Calu3 (cell line): ENCODE measurements at regions not wholly inside any gene's neighbourhood (a gene's known extent, or its start where the extent isn't known, plus 50 kb on each side); places are given as distances from the start of the nearest gene placed in this dataset.
"Not testable (repeated sequence)": the region's sequence is repeated elsewhere in the genome, so short reads cannot be mapped to it uniquely, and the experiment has no call there.

Experiments
- BruUV-seq: library from RNA; stranded (reverse); fragments of 400-500 nt; replicated peaks from 2 replicates; lab custom pipeline; 2021; lab: Mats Ljungman, UMichigan
- CTCF ChIA-PET: fragments of 300-600 bp; sonication (Branson Sonifier 250); formaldehyde crosslinking; loops from one replicate; lab custom pipeline; 2022; ENCODE audit warnings: antibody characterized with exemption; lab: Charles Lee
- DNase-seq: peaks from one replicate; pipeline ENCODE4 v3.0.0; 2022
- H3K27ac Mint-ChIP-seq: one replicate; pipeline ENCODE4 v1.8.0; 2022; ENCODE audit warnings: mixed read lengths; ENCODE audit not compliant: unreplicated experiment
- H3K27me3 Mint-ChIP-seq: one replicate; pipeline ENCODE4 v1.8.0; 2022; ENCODE audit warnings: mixed read lengths; ENCODE audit not compliant: unreplicated experiment
- H3K36me3 Mint-ChIP-seq: one replicate; pipeline ENCODE4 v1.8.0; 2022; ENCODE audit warnings: mild to moderate bottlenecking, moderate library complexity, mixed read lengths; ENCODE audit not compliant: insufficient read depth, unreplicated experiment
- H3K4me1 Mint-ChIP-seq: one replicate; pipeline ENCODE4 v1.8.0; 2022; ENCODE audit warnings: mild to moderate bottlenecking, low read depth, mixed read lengths; ENCODE audit not compliant: unreplicated experiment
- H3K4me3 Mint-ChIP-seq: one replicate; pipeline ENCODE4 v1.8.0; 2022; ENCODE audit warnings: mild to moderate bottlenecking, low read depth, moderate library complexity, mixed read lengths; ENCODE audit not compliant: unreplicated experiment
- H3K9me3 Mint-ChIP-seq: one replicate; pipeline ENCODE4 v1.8.0; 2022; ENCODE audit warnings: low read depth, mixed read lengths; ENCODE audit not compliant: unreplicated experiment
- intact Hi-C: fragments of 100-400 bp; cut with micrococcal nuclease; formaldehyde crosslinking; loops from one replicate; pipeline ENCODE4 v1.10.0; 2022; ENCODE audit not compliant: unreplicated experiment
- TF ChIP-seq, protein P1 (sequence below): fragments of 200-600 bp; IDR thresholded peaks from one replicate; pipeline ENCODE4 v1.8.0; 2022; ENCODE audit warnings: antibody characterized with exemption; ENCODE audit not compliant: unreplicated experiment

- DNase-seq: no peak
- CTCF ChIA-PET: no interaction called here
- intact Hi-C loops: no loop called here
- no TSS peak for BruUV-seq
- Mint-ChIP-seq H3K9me3 (peaks cover 6% of the 10 kb centered on the region), H3K4me1 (no peaks in the 10 kb centered on the region), H3K27ac (no peak overlapping the region), H3K4me3 (no peak overlapping the region), H3K36me3 (no peaks in the 10 kb centered on the region), H3K27me3 (no peaks in the 10 kb centered on the region)
- TF ChIP-seq, protein P1, sequence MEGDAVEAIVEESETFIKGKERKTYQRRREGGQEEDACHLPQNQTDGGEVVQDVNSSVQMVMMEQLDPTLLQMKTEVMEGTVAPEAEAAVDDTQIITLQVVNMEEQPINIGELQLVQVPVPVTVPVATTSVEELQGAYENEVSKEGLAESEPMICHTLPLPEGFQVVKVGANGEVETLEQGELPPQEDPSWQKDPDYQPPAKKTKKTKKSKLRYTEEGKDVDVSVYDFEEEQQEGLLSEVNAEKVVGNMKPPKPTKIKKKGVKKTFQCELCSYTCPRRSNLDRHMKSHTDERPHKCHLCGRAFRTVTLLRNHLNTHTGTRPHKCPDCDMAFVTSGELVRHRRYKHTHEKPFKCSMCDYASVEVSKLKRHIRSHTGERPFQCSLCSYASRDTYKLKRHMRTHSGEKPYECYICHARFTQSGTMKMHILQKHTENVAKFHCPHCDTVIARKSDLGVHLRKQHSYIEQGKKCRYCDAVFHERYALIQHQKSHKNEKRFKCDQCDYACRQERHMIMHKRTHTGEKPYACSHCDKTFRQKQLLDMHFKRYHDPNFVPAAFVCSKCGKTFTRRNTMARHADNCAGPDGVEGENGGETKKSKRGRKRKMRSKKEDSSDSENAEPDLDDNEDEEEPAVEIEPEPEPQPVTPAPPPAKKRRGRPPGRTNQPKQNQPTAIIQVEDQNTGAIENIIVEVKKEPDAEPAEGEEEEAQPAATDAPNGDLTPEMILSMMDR: no peak
These were observed 934.5 kb downstream of the TMEM121 start for GRCh38 chr14:106460916-106461315.

- H3K4me3 Mint-ChIP-seq, H3K4me1 Mint-ChIP-seq, H3K36me3 Mint-ChIP-seq, DNase-seq, intact Hi-C loops, H3K9me3 Mint-ChIP-seq, H3K27ac Mint-ChIP-seq, BruUV-seq: not testable (repeated sequence)
- CTCF ChIA-PET: interaction anchor here (0.5 to 1.1 kb wide), 3 partner anchors 52 to 413 kb away, joined by 3 to 6 read pairs (median 4); no protein-coding TSS in a partner anchor
- H3K27me3 Mint-ChIP-seq: peaks cover 23% of the 10 kb centered on the region
These were observed 940.1 kb downstream of the TMEM121 start for GRCh38 chr14:106466483-106466882.

DNA sequence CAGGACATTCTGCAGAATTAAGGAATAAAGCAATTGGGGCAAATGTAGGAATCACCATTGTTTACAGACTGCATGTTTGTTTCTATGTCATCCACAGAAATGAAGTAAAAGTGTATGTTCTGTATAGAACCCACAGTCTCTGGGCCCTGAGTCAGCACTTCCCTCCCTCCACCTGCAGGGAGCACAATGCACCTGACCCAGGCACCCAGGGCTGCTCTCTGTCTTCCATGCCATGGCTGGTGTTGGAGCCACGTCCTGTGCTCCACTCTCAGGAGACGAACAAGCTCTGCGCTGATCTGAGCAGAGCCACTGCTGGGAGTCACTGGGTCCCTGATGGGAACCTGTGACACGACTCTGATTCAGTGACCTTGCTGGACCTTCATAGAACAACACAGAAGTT is 942.5 kb downstream of the TMEM121 start:
- H3K9me3 Mint-ChIP-seq, intact Hi-C loops, H3K4me1 Mint-ChIP-seq, H3K4me3 Mint-ChIP-seq, H3K36me3 Mint-ChIP-seq, DNase-seq, H3K27ac Mint-ChIP-seq, BruUV-seq: not testable (repeated sequence)
- CTCF ChIA-PET: interaction anchor here (1.6 kb wide), 1 partner anchor 260 kb away, joined by 8 read pairs; no protein-coding TSS in a partner anchor
- peaks cover 23% of the 10 kb centered on the region for H3K27me3 Mint-ChIP-seq

DNA sequence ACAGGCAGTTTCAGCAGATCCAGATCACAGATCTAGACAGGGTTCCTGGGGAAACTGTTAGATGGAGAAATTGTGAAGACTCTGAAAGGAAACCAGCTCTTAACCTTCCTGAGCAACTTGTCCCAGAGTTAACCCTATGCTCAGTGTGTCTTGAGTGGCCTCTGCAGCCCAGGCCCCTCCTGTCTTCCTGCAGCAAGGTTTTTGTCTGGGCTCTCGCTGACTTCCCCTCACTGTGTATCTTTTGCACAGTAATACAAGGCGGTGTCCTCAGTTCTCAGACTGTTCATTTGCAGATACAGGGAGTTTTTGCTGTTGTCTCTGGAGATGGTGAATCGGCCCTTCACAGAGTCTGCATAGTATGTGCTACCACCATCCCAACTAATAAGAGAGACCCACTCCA is 943.6 kb downstream of the TMEM121 start:
- H3K4me1 Mint-ChIP-seq, CTCF ChIA-PET, H3K27ac Mint-ChIP-seq, H3K36me3 Mint-ChIP-seq, BruUV-seq, H3K9me3 Mint-ChIP-seq, H3K4me3 Mint-ChIP-seq, DNase-seq, intact Hi-C loops: not testable (repeated sequence)
- H3K27me3 Mint-ChIP-seq: peaks cover 23% of the 10 kb centered on the region

- H3K4me1 Mint-ChIP-seq, CTCF ChIA-PET, H3K9me3 Mint-ChIP-seq, H3K27me3 Mint-ChIP-seq, H3K36me3 Mint-ChIP-seq, DNase-seq, H3K27ac Mint-ChIP-seq, BruUV-seq, intact Hi-C loops, H3K4me3 Mint-ChIP-seq: not testable (repeated sequence)
These were observed 948.1 kb downstream of the TMEM121 start for GRCh38 chr14:106474261-106475028.

GRCh38 chr14:106475214-106475613 is 948.8 kb downstream of the TMEM121 start:
- DNase-seq, H3K4me3 Mint-ChIP-seq, CTCF ChIA-PET, H3K4me1 Mint-ChIP-seq, intact Hi-C loops, H3K27me3 Mint-ChIP-seq, BruUV-seq, H3K27ac Mint-ChIP-seq, H3K36me3 Mint-ChIP-seq, H3K9me3 Mint-ChIP-seq: not testable (repeated sequence)

DNA sequence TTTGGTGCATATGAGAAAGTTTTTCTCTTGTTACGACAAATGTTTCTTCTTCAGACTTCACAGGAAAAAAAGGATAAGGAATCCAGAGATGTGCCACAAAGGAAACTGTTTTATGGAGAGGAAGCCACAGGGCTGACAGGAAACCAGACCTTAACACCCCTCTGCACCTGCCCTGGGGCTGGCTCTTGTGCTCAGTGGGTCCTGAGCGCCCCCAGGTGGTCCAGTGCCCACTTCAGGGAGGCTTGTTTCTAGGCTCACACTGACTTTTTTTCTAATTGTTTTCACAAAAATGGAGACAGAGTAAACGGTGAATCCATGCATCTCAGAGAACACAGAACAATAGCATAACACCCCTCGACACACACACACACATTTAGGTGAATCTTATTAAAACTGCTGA is 951.2 kb downstream of the TMEM121 start:
- BruUV-seq, H3K27ac Mint-ChIP-seq, intact Hi-C loops, H3K4me1 Mint-ChIP-seq, H3K36me3 Mint-ChIP-seq, H3K4me3 Mint-ChIP-seq, CTCF ChIA-PET, H3K27me3 Mint-ChIP-seq, H3K9me3 Mint-ChIP-seq, DNase-seq: not testable (repeated sequence)

DNA sequence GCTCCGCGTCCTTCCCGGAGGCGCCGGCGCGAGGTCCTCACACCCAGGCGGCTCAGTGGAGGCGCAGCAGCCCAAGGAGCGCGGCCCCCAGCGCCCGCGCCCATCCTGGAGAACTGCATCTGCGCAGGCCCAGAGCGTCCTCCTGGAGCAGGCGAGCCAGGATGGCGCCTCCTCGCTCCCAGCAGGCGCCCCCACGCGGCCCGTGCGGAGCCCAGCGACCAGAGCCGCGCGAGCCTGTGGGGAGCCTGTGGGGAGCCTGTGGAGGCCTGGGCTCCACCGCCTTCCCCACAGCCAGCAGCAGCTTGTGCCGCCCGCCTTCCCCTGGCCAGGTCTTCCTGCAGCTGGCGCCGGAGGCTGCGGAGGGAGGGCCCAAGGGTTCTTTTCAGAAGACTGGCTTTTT is 953.9 kb downstream of the TMEM121 start:
- H3K4me1 Mint-ChIP-seq, DNase-seq, H3K27ac Mint-ChIP-seq, H3K36me3 Mint-ChIP-seq, intact Hi-C loops, H3K27me3 Mint-ChIP-seq, CTCF ChIA-PET, H3K4me3 Mint-ChIP-seq, H3K9me3 Mint-ChIP-seq, BruUV-seq: not testable (repeated sequence)

GRCh38 chr14:106482213-106482612 is 955.8 kb downstream of the TMEM121 start:
- CTCF ChIA-PET, H3K36me3 Mint-ChIP-seq, H3K4me3 Mint-ChIP-seq, intact Hi-C loops, BruUV-seq, H3K27ac Mint-ChIP-seq, H3K9me3 Mint-ChIP-seq, H3K27me3 Mint-ChIP-seq, DNase-seq, H3K4me1 Mint-ChIP-seq: not testable (repeated sequence)
